ENCODE measurements at regions not wholly inside any gene's neighbourhood (a gene's known extent, or its start where the extent isn't known, plus 50 kb on each side); places are given as distances from the start of the nearest gene placed in this dataset.
"Not testable (repeated sequence)": the region's sequence is repeated elsewhere in the genome, so short reads cannot be mapped to it uniquely, and the experiment has no call there.

DNA sequence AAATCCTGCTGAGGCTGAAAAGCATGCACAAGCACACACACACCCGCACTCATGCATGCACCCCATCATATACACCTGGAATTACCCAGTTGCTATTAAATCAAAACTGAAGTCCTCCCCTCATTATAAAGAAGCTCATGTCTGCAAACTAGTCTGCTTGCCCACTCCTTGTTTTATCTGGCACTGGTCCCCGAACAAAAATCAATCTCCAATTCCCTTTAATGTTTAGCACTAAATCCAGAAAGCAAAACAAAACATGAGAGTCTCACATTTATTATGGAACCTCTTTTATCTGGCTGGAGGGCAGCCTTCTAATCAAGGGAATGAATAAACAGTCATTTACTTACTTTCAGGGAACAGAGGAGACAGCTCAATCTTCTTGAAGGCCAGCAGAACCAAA lies 1093.4 kb upstream of the FLRT2 start:
- Mint-ChIP-seq H3K9me3 (peaks cover 12% of the 10 kb centered on the region), H3K27ac (no peak overlapping the region), H3K36me3 (ENCODE audit: low read depth) (no peaks in the 10 kb centered on the region), H3K27me3 (ENCODE audit: low read depth) (no peaks in the 10 kb centered on the region), H3K4me3 (no peak overlapping the region), H3K4me1 (ENCODE audit: low read depth) (no peaks in the 10 kb centered on the region)

DNA sequence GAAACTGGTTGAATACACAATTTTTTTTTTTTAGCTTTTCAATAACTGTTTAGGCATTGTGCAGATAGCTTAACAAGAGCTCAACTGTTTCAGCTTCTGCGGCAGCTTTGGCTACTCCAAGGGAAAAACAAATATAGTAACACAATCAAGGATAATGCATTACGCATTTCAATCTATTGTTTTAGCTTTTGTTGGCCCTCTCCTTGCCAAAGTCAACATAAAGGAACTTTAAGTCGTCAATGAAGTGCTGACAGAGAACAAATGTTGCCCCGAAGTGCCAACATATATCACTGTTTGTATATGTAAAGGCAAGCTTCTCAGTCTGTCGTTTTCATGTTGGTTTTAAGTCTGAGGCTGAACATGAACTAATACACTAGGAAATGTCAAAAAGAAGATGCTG lies 1087.4 kb upstream of the FLRT2 start:
- Mint-ChIP-seq H3K36me3 (ENCODE audit: low read depth) (no peaks in the 10 kb centered on the region), H3K27me3 (ENCODE audit: low read depth) (no peaks in the 10 kb centered on the region), H3K9me3 (peaks cover 7% of the 10 kb centered on the region), H3K27ac (no peak overlapping the region), H3K4me1 (ENCODE audit: low read depth) (no peaks in the 10 kb centered on the region), H3K4me3 (no peak overlapping the region)

DNA sequence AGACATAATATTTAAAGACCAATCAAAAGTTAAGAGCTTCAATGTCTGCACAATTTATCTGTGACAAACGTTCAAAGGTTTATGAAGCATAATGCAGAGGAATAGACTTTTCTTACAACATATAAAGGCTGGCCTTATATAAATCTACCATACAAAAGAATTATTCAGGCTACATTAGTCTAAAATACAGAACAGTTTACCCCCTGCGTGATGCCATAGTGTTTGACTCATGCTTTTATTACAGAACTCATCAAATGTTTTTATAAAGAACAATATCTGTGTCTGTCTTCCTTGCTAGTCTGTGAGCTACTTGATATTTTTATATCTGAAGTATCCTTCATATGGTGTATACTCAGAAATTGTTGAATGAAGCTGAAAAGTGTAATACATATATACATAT lies 1084.5 kb upstream of the FLRT2 start:
- Mint-ChIP-seq H3K9me3 (peaks cover 7% of the 10 kb centered on the region), H3K36me3 (ENCODE audit: low read depth) (no peaks in the 10 kb centered on the region), H3K27ac (no peak overlapping the region), H3K4me3 (no peak overlapping the region), H3K4me1 (ENCODE audit: low read depth) (no peaks in the 10 kb centered on the region), H3K27me3 (ENCODE audit: low read depth) (no peaks in the 10 kb centered on the region)

DNA sequence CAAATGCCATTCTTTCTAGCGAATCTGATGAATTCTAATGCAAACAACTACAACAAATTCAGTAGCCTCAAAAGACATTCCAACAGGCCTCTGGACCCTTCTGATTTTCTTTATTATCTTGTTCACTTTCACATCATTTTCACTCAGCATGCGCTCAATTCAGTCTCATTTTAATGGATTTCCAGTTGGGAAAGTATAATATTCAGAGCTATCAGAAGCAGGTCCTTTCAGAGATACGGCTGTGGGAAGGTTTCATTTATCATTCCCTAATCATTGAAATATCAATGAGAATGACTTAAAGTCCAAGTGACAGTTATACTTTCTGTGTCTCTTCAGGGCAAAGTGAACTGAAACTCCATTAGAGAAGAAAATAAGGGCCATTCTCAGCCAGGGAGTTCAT lies 1083.7 kb upstream of the FLRT2 start:
- no peak overlapping the region for H3K4me3 Mint-ChIP-seq
- H3K27ac Mint-ChIP-seq = no peak overlapping the region
- H3K36me3 Mint-ChIP-seq (ENCODE audit: low read depth) = no peaks in the 10 kb centered on the region
- no peaks in the 10 kb centered on the region for H3K27me3 Mint-ChIP-seq (ENCODE audit: low read depth)
- peaks cover 7% of the 10 kb centered on the region for H3K9me3 Mint-ChIP-seq
- H3K4me1 Mint-ChIP-seq (ENCODE audit: low read depth) = no peaks in the 10 kb centered on the region

DNA sequence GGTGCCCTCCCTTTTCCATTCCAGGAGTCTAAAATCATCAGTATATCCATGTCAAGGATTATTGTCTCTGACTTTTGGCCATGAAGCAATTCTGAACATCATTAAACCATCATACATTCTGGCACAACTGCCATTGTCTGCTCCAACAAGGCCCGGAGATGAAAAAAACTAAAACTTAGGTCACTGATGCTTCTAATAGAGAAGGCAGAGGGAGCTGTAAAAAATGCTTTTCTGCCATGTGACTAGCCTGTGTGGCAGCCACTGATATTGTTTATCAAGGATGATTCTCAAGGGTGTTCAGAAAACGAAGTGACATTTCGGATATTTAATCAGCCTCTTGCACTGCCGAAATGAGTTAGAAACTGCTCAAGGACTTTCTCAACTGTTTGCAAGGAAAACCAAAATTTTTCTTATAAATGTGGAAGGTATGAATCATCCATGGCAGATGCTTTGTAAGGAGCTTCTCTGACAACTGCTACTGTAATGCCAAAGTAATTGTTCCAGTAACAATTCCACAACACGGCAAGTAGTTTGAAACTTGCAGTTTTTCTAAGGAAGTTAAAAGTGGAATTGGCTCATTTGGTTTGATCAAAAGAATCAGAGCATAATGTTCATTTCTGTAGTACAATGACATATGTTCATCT lies 1076.5 kb upstream of the FLRT2 start:
- no peaks in the 10 kb centered on the region for H3K36me3 Mint-ChIP-seq (ENCODE audit: low read depth)
- peaks cover 10% of the 10 kb centered on the region for H3K9me3 Mint-ChIP-seq
- H3K27me3 Mint-ChIP-seq (ENCODE audit: low read depth) = no peaks in the 10 kb centered on the region
- no peak overlapping the region for H3K4me3 Mint-ChIP-seq
- no peaks in the 10 kb centered on the region for H3K4me1 Mint-ChIP-seq (ENCODE audit: low read depth)
- H3K27ac Mint-ChIP-seq = no peak overlapping the region

DNA sequence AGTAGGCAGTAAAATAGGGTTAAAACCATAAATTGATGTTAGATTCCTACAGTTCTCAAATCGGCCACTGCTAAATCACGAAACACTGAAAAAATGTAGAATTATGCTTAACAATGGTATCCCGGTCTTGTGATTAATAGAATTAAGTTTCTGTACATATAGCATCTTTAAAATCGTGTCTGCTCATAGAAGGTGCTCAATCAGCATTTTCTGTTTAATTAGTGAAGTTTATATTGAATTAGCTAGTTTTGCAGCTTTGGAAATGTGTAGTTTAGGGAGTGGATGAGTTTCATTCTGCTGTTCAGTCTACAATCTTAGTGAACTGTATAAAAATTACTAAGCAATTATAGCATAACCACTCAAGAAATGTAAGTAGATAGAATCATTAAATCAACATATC lies 1075.8 kb upstream of the FLRT2 start:
- Mint-ChIP-seq H3K36me3 (ENCODE audit: low read depth) (no peaks in the 10 kb centered on the region), H3K9me3 (peaks cover 10% of the 10 kb centered on the region), H3K4me3 (no peak overlapping the region), H3K27me3 (ENCODE audit: low read depth) (no peaks in the 10 kb centered on the region), H3K4me1 (ENCODE audit: low read depth) (no peaks in the 10 kb centered on the region), H3K27ac (no peak overlapping the region)

DNA sequence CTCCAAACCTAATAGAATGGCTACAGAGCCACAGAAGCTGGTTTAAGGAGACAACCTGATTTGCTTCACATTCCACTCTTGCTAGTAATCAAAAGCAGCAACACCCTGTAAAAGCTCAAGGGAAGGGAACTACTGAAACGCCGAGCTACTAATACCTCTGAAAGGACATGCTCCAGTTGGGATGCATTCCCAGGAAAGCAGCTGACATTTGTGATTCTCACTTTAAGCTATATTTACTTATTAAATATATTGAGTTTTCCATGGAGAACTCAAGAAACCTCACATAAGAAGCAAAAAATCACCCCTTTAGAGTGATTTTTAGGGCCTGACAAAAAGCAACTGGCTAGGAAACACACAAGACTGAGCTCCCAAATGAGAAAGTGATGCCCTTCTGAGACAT lies 1073.0 kb upstream of the FLRT2 start:
- H3K27me3 Mint-ChIP-seq (ENCODE audit: low read depth) = no peaks in the 10 kb centered on the region
- peaks cover 10% of the 10 kb centered on the region for H3K9me3 Mint-ChIP-seq
- no peak overlapping the region for H3K27ac Mint-ChIP-seq
- no peaks in the 10 kb centered on the region for H3K4me1 Mint-ChIP-seq (ENCODE audit: low read depth)
- H3K36me3 Mint-ChIP-seq (ENCODE audit: low read depth) = no peaks in the 10 kb centered on the region
- H3K4me3 Mint-ChIP-seq = no peak overlapping the region

DNA sequence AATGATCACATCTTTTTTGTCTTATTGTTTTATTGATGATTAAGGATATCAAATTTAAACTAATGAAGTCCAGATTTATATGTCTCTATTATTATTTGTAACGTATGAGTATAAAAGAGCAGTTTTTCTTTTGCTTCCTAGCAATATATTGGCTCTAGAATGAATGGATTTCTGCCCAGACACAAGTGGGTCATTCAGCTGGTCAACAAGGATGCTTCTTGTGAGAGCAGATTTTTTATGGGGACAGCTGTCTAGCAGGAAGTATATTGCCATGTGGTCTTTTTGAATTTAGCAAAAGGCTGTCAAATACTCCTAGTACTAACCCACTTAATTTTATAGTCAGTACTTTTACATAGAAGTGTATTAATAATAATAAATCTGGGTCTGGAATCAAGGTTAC lies 1071.1 kb upstream of the FLRT2 start:
- H3K9me3 Mint-ChIP-seq = peaks cover 3% of the 10 kb centered on the region
- no peaks in the 10 kb centered on the region for H3K4me1 Mint-ChIP-seq (ENCODE audit: low read depth)
- no peaks in the 10 kb centered on the region for H3K27me3 Mint-ChIP-seq (ENCODE audit: low read depth)
- H3K4me3 Mint-ChIP-seq = no peak overlapping the region
- H3K36me3 Mint-ChIP-seq (ENCODE audit: low read depth) = no peaks in the 10 kb centered on the region
- no peak overlapping the region for H3K27ac Mint-ChIP-seq

DNA sequence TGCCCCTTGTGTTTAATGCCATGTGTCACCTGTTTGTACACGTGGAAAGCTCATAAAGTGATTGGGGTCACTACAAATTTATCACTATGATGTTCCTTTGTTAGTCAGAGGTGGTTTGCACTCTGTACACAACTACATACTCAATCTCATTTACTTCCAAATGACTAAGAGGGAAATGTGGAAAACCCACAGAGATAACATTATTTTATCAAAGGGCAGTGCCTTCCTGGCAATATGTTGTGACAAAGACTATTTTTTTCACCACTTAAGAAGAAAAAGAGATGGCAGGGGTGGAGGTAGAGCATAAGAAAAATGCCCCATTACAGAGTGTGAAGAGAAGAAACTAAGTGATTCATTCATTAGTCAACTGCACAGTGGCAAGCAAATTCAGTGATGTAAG lies 1064.1 kb upstream of the FLRT2 start:
- H3K9me3 Mint-ChIP-seq = peaks cover 15% of the 10 kb centered on the region
- no peaks in the 10 kb centered on the region for H3K4me1 Mint-ChIP-seq (ENCODE audit: low read depth)
- H3K36me3 Mint-ChIP-seq (ENCODE audit: low read depth) = no peaks in the 10 kb centered on the region
- H3K27ac Mint-ChIP-seq = no peak overlapping the region
- H3K4me3 Mint-ChIP-seq = no peak overlapping the region
- H3K27me3 Mint-ChIP-seq (ENCODE audit: low read depth) = no peaks in the 10 kb centered on the region

DNA sequence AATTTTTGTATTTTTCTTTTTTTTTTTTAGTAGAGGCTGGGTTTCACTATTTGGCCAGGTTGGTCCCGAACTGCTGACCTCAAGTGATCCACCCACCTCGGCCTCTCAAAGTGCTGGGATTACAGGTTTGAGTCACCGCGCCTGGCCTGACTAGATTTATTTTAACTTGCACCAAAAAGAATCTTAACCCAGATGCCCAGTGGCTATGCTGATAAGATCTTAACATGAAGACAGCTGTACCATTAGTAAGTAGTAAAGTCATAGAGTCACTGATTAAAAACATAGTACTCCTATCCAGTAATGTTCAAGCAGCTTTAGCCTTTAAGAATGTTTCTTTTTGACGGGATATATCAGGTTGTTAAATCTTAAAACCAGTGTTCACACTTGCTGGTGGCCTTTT lies 1061.8 kb upstream of the FLRT2 start:
- no peaks in the 10 kb centered on the region for H3K4me1 Mint-ChIP-seq (ENCODE audit: low read depth)
- no peaks in the 10 kb centered on the region for H3K27me3 Mint-ChIP-seq (ENCODE audit: low read depth)
- H3K4me3 Mint-ChIP-seq = no peak overlapping the region
- peaks cover 15% of the 10 kb centered on the region for H3K9me3 Mint-ChIP-seq
- H3K27ac Mint-ChIP-seq = no peak overlapping the region
- H3K36me3 Mint-ChIP-seq (ENCODE audit: low read depth) = no peaks in the 10 kb centered on the region

DNA sequence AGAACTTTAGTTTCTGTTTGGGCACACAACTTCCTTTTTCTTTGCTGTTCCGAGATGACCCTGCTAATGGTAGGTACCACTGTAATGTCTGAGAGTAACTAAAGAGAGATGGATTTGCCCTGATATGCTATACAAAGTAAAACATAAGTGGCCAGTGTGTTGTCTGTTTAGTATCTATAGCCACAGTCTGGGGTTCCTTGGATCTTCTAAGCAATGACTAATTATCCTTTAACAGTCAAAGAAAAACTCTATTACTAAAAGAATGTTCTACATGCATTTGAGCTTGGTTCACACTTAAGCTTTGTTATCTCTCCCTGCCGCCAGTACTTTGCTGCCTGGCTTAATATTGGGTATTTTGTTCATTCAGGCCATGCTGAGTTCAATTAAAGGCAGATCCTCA lies 1051.9 kb upstream of the FLRT2 start:
- H3K36me3 Mint-ChIP-seq (ENCODE audit: low read depth) = no peaks in the 10 kb centered on the region
- H3K27me3 Mint-ChIP-seq (ENCODE audit: low read depth) = no peaks in the 10 kb centered on the region
- no peak overlapping the region for H3K4me3 Mint-ChIP-seq
- H3K4me1 Mint-ChIP-seq (ENCODE audit: low read depth) = no peaks in the 10 kb centered on the region
- no peak overlapping the region for H3K27ac Mint-ChIP-seq
- peaks cover 8% of the 10 kb centered on the region for H3K9me3 Mint-ChIP-seq

DNA sequence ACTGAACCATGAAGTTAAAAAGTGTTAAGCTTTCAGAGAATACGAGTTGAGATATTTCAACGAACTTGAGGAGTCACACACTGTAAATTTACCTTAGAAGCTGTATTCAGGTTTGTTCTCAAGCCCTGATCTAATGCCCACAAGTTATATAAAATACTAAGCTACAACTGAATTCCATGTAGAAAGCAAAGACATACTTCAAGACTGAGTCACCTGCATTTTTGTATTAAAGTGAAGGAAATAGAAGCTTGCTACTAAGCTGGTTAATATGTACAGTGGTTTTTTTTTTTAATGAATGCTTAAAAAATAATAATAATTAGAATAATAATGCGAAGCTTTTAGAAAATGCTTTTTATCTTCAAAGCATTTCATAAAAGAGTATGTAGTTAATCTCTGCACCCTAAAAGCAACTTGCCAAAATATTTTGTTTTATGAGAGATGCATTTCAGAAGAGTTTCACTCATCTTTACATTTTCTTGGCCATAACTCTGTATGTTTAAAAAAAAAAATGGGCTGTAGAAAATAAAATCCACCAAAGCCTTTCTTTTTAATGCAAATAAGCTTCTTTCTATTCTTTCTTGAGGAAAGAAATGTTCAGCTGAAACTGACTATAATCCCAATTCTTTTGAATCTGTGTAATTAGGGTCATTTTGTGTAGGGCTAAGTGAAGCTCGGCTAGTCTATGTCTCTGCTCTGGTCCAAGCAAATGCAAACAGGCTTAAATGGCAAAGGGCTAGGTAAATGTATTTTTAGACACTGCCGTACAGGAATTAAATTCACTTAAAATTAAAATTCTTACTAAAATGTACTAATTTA lies 1047.5 kb upstream of the FLRT2 start:
- Mint-ChIP-seq H3K4me3 (no peak overlapping the region), H3K36me3 (ENCODE audit: low read depth) (no peaks in the 10 kb centered on the region), H3K9me3 (peaks cover 9% of the 10 kb centered on the region), H3K27ac (no peak overlapping the region), H3K4me1 (ENCODE audit: low read depth) (no peaks in the 10 kb centered on the region), H3K27me3 (ENCODE audit: low read depth) (no peaks in the 10 kb centered on the region)

DNA sequence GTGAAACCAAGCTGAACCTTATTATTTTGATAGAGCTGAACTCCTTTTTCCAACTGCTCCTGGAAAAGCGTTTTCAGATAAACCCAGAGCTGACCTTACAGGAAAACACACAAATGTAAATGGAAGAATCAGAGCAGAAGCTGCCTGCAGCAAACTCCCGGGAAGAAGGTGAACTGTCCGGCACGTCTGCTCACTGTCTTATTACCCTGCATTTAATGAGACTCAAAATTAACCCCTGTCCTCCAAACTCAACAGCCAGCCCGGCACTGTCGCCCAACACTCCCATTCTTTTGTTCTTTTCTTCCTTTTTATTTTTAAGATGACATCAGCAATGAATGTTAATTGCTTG lies 1046.9 kb upstream of the FLRT2 start:
- Mint-ChIP-seq H3K27ac (no peak overlapping the region), H3K27me3 (ENCODE audit: low read depth) (no peaks in the 10 kb centered on the region), H3K4me3 (no peak overlapping the region)

DNA sequence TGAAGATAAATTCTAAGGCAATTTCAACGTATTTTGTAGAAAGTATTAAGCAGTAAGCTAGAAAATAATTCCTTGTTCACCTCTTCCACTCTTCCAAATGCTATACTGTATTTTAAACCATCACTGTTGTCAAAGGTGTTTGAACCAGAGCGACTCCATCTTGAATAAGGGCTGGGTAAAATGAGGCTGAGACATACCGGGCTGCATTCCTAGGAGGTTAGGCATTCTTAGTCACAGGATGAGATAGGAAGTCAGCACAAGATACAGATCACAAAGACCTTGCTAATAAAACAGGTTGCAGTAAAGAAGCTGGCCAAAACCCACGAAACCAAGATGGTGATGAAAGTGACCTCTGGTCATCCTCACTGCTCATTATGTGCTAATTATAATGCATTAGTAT lies 1045.7 kb upstream of the FLRT2 start:
- H3K27ac Mint-ChIP-seq; H3K27me3 Mint-ChIP-seq (ENCODE audit: low read depth); H3K4me1 Mint-ChIP-seq (ENCODE audit: low read depth); H3K36me3 Mint-ChIP-seq (ENCODE audit: low read depth); H3K4me3 Mint-ChIP-seq: not testable (repeated sequence)
- peaks cover 13% of the 10 kb centered on the region for H3K9me3 Mint-ChIP-seq

More for the DNA sequence above, 1046.9 kb upstream of the FLRT2 start:
- Mint-ChIP-seq H3K36me3 (ENCODE audit: low read depth) (no peaks in the 10 kb centered on the region), H3K9me3 (peaks cover 12% of the 10 kb centered on the region), H3K4me1 (ENCODE audit: low read depth) (no peaks in the 10 kb centered on the region)

DNA sequence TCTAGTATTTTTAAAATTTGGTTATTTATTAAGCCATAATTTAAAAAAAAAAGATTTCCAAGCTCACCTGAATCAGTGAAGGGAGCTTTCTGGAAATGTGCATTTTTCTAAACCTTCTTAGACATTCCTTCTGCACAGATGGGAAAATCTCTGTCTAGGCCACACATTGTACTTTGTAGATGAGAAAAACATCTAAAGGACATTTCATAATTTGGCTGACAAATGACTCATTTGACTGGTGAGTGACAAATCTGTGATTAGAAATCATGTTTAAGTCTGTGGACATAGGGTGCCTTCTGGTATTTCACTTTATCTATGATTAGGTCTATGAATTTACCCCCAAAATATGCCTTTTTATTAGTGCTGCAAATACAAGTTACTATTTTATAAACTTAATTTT lies 1044.9 kb upstream of the FLRT2 start:
- Mint-ChIP-seq H3K4me1 (ENCODE audit: low read depth) (no peaks in the 10 kb centered on the region), H3K36me3 (ENCODE audit: low read depth) (no peaks in the 10 kb centered on the region), H3K4me3 (no peak overlapping the region), H3K9me3 (peaks cover 13% of the 10 kb centered on the region), H3K27ac (no peak overlapping the region), H3K27me3 (ENCODE audit: low read depth) (no peaks in the 10 kb centered on the region)
